GOT3 (cell line): ENCODE measurements at regions not wholly inside any gene's neighbourhood (a gene's known extent, or its start where the extent isn't known, plus 50 kb on each side); places are given as distances from the start of the nearest gene placed in this dataset.
"Not testable (repeated sequence)": the region's sequence is repeated elsewhere in the genome, so short reads cannot be mapped to it uniquely, and the experiment has no call there.

Experiments used
- DNase-seq: peaks from one replicate; lab custom pipeline; 2025; ENCODE audit warnings: mixed read lengths; lab: John Stamatoyannopoulos, UW

DNA sequence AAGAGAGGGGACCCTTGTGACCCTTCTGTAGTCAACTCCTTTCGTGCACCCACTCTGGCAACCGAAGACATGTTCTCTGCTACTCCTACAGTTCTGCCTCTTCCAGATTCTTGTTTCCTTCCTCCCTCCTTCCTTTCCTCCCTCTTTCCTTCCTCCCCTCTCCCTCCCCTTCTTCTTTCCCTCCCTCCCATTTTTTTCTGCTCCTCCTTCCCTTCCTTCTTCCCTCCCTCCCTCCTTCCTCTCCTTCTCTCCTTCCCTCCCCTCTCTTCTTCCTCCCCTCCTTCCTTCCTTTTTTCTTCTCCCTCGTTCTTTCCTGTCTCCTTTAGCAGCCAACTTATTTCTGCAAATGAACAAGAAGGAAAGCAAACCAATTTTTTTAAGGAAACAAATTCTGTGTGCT is 111.5 kb downstream of the NPTX2 start:
- DNase-seq: no peak

DNA sequence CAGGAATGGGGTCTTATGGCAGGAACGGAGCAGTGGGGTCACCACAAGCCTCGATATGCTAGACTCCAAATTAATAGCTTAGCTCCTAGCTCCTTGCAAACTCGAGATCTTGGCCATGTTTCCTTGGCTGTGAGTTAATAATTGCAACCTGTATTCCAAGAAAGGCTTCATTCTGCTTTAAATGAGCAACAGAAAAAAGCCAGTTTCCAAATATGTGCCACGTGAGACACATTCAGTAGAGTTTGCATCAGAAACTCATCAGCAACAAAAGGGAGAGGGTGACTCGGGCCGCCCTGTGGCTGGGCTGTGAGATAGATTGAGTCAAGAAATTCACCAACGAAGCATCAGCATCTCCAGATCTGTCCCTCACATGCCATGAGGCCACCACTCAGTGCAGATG is 112.0 kb downstream of the NPTX2 start:
- no peak for DNase-seq

DNA sequence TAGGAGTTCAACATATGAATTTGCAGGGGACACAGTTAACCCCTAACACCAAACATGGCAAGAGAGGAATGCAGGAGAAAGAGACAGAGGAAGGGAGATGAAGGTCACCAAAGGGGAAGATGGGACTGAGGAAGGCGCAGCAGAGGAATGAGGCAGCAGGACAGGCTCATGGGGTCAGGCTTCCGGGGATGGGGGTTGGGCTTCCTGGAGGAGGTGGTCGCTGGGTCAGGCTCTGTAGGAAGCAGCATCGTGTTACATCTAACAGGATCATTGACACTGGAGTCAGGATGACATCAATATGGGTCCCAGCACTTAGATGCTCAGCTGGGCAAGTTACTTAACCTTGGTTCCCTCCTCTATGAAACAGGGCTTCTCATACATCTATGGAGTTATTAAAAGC is 113.2 kb downstream of the NPTX2 start:
- no peak for DNase-seq

DNA sequence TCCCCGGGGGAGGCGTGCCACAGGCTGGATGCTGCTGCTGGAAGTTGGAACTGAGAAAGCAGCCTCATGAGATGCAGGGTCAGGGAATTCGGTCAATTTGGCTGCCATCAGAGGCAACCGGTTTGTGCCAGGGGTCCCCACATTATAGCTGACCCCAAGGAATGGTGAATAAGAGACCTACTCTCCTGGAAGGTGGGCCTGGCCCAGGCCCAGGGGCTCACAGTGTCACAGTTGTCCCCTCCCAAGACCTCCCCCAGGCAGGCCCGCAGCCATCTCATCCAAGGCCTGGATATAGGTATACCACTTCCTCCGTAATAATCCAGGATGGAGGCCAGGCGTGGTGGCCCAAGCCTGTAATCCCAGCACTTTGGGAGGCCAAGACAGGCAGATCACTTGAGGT is 114.6 kb downstream of the NPTX2 start:
- DNase-seq: no peak

DNA sequence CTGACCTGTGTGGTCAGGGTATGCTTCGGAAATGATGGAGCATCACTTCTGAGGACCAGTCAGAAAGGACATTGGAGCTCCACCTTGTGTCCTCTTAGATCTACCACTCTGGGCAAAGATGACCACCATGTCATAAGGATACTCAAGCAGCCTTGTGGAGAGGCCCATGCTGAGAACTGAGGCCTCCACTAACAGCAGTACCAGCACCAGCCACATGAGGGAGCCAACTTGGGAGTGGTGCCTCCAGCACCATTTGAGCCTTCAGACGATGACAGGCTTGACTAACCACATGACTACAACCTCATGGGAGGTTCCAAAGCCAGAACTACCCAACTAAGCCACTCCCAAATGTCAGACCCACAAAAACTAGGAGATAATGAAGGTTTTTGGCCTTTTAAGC is 116.0 kb downstream of the NPTX2 start:
- DNase-seq: peak; percentile 11

DNA sequence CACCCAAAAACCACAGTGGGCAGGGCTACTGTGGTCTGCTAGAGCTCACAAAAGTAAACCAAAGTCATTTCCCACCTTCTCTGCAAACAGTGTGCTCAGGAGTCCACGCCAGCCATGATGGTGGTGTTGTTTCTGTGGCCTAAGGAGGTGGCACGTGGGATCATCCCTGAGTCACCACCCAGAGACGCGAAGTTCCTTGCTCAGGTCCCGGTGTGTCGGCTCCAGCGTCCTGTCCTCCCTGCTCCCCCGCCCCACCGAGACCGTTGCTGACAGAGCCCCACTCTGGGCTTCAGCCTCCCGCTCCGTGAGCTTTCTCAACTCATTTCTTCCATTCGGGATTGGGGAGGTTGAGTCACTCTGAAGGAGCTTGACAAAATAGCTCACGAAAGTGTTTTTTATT is 118.7 kb downstream of the NPTX2 start:
- no peak for DNase-seq

DNA sequence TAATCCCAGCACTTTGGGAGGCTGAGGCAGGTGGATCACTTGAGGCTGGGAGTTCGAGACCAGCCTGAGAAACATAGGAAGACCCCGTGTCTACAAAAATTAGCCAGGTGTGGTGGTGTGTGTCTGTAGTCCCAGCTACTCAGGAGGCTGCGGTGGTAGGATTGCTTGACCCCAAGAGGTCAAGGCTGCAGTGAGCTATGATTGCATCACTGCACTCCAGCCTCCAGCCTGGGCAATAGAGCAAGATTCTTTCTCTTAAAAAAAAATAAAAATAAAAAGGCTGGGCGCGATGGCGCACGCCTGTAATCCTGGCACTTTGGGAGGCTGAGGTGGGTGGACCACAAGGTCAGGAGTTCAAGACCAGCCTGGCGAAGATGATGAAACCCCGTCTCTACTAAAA is 119.4 kb downstream of the NPTX2 start:
- DNase-seq: not testable (repeated sequence)

DNA sequence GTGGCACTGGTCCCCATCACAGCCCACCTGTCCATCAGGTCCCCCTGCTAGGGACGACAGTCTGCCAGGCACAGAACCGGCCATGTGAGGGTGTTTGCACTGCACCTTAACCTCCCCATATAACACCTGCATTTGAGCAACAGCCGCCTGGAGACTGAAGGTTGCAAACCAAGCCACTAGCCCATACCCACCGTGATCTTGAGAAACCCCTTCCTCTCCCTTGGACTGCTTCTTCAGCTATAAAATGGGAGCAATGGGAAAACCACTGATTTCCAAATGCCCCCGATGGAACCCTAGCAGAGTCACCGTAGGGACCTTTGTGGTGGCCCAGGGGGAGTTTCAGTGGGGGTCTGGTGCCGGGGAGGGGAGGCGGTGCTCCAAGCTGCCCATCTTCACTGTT is 120.1 kb downstream of the NPTX2 start:
- no peak for DNase-seq

DNA sequence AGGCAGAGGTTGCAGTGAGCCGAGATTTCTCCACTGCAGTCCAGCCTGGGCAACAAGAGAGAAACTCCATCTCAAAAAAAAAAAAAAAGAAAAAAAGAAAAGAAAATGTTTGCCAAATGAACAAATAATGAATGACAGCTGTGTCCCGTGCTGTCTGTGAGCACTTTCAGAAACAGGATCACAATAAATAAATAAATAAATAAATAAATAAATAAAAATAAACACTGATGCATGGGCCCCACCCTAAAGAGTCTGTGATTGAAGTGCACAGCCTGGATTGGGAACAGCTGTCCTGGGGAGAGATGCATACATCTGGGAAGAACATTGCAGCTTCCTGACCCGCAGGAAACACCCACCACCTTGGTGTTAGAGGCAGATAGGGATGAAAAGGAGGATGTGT is 123.6 kb downstream of the NPTX2 start:
- DNase-seq: no peak

DNA sequence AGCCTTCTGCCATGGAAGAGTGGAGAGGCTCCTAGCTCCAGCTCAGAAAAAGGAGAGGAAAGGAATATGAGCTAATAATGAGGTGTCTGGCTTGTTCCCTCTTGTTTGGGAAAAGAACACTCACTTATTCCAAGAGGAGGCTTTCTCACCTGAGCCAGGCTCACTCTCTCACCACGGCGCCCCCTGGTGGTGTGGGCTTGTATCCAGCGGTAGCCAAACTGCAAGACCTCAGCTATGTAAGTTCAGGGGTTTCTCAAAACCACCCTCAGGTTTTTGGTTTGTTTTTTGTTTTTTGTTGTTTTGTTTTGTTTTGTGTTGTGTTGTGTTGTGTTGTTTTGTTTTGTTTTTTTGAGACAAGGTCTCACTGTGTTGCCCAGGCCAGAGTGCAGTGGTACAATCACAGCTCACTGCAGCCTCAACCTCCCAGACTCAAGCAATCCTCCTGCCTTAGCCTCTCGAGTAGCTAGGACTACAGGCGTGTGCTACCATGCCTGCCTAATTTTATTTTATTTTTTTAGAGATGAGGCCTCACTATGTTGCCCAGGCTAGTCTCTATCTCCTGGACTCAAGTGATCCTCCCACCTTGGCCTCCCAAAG is 124.0 kb downstream of the TMEM130 start:
- DNase-seq: peak; percentile 19

DNA sequence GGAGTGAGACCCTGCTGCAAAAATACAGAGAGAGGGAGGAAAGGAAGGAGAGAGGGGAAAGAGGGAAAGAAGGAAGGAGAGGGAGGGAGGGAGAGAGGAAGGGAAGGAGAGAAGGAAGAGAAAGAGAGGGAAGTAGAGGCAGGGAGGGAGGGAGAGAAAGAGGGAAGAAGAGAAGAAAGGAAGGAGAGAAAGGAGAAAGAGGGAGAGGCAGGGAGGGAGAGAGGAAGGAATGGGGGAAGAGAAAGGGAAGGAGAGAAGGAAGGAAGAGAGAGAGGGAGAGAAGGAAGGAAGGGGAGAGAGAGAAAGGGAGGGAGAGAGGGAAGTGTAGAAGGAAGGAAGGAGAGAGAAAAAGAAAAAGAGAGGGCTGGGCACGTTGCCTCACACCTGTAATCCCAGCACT is 121.7 kb downstream of the TMEM130 start:
- DNase-seq: no peak

DNA sequence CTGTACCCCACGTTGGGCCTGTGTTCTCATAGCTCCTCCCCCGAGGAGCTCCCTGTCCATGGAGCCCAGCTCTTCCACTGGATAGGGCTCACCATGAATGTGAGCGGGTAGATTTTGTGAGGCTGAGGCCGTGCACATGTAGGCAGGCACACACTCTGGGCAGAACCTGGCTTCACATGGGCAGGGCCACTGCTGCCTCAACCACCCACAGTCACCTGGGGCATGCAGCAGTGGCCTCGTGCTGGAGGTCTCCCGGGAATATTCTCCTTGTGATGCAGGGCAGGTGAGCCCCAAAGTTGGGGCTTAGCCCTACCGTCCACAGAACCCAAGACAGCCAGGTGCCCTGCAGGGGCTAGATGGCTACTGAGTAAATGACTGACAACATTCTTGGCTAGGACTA is 116.6 kb downstream of the TMEM130 start:
- no peak for DNase-seq

DNA sequence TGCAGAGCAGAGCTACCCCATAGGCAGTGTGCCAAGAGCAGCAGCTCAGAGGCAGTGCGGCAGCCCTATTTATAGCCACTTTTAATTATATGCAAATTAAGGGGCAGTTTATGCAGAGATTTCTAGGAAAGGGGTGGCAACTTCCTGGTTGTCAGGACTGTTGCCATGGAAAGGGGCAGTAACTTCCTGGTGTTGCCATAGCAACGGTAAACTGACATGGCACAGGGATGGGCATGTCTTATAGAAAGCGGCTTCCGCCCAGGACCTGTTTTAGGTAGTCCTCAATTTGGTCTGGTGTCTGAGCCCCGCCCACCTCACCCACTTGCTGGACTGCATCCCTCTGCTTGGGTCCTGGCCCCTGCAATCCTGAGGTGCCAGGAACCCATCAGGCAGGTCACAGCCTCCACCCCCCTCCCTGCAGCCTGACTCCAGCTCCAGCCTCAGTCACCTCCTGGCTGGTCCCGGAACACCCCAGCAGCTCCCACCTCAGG is 115.8 kb downstream of the TMEM130 start:
- no peak for DNase-seq

DNA sequence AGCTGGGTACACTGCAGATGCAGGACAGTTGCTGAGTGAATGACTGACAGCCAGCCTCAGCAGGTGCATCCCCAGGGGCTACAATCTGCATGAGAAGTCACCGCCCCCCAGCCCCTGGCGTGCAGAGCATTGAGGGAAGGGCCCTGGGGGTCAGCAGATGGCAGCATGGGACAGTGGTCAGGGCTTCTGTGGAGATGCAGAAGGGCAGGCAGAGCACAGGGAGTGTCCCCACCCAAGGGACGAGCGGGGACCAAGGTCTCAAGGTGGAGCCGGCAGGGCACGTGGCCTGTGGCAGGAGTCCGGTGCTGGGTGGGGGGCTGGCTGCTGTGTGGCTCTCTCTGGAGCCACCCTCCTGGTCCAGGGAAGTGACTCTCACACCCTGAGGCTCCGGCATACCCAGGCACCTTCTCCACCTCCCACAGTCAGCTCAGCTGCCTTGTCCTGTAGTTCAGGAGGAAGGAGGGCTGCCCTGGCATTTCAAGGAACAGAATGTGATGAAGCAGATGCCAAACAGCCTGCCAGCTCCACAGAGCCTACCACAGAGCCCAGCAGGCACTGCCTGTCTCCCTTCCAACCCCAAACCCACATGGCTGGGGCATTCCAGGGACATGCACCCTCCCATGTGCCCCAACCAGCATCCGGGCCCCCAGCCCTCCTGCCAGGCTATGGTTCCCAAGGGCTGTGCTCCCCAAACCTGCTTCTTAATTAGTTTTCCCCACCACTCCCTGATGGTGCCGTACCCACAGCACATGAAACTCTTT is 114.5 kb downstream of the TMEM130 start:
- DNase-seq: no peak

DNA sequence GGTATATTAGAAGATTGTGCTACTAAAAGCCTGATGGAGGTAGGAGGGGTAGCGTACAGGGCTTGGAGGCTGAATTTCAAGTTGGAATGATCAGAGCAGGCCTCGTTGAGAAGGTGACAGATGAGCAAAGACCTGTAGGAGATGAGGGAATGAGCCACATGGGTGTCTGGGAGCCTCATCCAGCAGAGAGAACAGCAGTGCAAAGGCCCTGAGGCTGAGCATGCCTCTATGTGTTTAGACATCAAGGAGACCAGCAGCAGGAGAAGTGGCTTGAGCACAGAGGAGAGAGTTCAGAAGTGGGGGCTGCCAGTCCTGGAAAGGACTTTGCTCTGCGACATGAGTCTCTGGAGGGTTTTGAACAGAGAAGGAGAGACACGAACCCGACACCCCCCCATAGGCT is 111.7 kb downstream of the TMEM130 start:
- DNase-seq: no peak

DNA sequence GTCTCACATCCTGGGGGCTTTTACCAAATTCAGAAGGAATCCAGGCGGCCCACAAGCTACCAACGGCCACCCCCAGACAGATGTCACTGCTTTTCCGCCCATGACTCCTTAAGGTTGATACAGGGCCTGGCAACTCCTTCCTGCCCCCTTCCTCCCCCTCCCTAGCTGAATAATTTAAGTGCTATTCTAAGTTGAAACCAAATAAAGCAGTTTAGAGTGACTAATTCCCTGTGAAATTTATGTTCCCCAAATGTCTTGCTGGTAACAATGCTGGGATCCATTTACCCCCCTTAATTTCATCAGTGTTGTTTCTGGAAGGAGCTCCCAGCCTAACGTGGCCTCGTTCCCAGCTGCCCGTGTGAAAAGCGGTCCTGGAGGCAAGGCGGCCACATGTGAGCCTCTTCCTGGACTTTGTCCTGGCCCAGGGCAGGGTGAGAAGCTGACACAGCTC is 109.6 kb downstream of the TMEM130 start:
- no peak for DNase-seq

DNA sequence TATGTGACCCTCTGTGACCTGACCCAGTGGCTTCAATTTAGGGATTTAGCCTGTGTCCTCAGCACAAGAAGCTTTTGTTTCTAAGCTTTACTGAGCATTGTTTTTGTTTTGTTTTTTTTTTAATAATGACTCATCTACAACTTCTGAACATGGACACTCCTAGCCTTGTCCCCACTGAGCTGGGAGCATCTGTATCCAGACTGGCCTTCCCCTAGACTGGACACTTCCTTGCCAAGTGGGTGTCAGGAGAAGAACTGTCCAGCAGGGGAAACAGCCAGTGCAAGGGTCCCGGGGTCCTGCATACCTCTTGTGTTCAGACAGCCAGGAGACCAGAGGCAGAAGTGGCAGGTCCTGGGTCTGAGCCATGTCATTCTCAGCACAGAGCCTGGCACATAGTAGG is 108.6 kb downstream of the TMEM130 start:
- DNase-seq: no peak

DNA sequence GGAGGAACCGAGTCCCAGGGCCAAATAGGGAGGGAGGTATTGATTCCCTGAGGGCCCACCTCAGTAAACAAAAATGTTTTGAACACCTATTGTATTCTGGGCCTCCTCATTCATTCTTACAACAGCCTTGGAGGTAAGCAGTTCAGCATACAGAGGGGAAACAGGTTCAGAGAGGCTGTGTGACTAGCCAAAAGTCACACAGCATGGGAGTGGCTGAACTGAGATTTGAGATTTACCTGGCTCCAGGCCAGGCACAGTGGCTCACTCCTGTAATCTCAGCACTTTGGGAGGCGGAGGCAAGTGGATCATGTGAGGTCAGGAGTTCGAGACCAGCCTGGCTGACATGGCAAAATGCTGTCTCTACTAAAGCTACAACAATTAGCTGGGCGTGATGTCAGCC is 107.2 kb downstream of the TMEM130 start:
- no peak for DNase-seq

DNA sequence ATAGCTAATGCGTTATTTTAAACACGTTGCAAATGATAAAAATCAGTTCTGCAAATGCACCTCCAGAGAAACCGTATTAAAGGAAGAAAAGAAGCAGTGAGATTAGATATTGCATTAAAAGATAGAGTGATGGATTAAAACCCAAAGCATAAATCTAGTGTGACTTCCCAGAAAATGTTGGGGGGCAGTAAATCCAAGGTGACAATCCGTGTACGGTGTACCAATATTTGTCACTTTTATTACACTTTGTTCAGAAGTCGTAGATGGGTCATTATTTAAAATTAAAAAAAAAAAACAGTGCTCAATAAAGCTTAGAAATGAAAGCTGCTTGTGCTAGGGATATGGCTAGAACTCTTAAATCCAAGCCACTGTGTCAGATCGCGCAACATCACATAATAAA is 106.4 kb downstream of the TMEM130 start:
- no peak for DNase-seq

DNA sequence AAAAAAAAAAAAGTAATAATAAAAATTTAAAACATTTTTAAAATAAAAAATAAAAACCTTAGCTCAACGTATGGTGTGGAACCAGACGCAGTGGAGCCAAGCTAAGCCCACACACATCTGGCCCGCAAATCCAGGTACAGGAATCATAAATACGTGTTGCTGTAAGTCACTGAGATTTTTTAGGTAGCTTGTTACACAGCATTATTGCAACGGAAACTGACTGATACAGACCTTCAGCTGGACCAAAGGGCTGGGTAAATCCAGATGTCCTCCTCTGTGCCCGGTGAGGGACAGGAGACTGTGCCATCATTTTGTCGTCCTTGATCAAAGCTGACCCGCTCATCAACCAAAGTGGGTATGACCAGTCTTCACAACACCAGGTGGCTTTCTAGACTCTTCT is 104.9 kb downstream of the TMEM130 start:
- DNase-seq: no peak

DNA sequence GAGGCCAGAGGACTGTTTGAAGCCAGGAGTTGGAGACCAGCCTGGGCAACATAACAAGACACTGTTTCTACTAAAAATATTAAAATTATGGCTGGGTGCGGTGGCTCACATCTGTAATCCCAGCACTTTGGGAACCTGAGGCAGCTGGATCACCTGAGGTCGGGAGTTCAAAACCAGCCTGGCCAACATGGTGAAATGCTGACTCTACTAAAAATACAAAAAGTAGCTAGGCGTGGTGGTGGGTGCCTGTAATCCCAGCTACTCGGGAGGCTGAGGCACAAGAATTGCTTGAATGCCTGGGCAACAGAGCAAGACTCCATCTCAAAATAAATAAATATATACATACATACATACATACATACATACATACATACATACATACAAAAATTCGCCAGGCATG is 99.7 kb downstream of the TMEM130 start:
- not testable (repeated sequence) for DNase-seq

DNA sequence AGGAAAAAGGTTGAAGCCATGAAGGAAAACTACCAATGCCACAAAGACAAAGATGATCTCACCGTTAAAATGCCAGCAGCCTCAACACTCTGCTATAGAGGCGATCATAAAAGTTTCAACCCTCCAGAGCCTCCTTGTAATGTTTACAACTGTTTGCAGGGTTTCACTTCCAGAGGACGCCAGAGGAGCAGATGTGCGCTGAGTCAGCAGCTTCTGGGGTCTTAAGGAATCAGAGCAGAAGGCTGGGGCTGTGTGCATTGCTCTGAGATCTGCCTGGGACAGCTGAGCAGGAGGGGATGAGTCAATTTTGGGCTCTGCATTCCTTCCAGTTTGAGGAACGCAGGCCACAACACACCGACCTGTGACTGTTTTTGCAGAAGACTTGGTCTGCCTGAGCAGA is 98.3 kb downstream of the TMEM130 start:
- DNase-seq: no peak

DNA sequence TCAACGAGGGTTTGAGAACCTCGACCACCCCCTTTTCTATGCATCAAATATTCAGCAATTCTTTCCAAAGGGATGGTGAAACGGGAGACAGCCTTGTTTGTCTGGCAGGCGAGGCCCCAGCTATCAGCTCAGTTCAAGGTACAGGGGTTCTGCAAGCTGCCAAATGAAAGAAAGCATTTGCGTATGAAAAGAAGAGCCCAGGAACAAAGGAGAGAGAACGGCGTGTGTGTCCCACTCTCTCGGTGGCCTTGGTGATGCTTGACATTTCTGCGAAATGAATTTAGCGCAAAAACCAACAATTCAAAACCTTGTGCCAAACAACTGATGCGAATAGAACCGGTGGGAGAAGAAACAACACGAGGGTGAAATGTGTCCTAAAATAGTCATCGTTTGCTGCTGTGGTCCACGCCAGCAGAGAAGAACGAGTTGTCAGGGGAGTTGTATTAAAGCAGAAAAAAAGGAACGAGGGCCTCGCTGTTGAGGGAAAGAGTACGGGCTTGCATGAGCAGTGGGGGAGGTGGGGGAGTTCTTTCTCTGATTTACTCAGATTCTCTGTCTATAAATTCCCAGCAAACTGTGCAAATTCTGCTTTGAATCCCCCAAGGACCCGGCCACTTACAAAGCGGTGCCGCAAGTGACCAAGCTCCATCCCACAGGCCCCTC is 97.7 kb downstream of the TMEM130 start:
- no peak for DNase-seq
